AG04449 (cell line): ENCODE measurements at regions not wholly inside any gene's neighbourhood (a gene's known extent, or its start where the extent isn't known, plus 50 kb on each side); places are given as distances from the start of the nearest gene placed in this dataset.
"Not testable (repeated sequence)": the region's sequence is repeated elsewhere in the genome, so short reads cannot be mapped to it uniquely, and the experiment has no call there.

Source experiments
- CTCF ChIA-PET: fragments of 350-600 bp; formaldehyde crosslinking; extraction: SDS; loops from one replicate; lab custom pipeline; 2021; ENCODE audit warnings: antibody characterized with exemption; lab: Yijun Ruan, JAX
- POLR2A ChIA-PET: fragments of 400-600, 350-600 bp; formaldehyde crosslinking; extraction: SDS; loops from one replicate; lab custom pipeline; 2020; ENCODE audit warnings: antibody characterized with exemption, inconsistent platforms; lab: Yijun Ruan, JAX
- DNase-seq: peaks from one replicate; pipeline ENCODE4 v3.0.0-alpha.2; 2010; ENCODE audit warnings: low read depth, low spot score
- H3K4me3 ChIP-seq: 2 replicates; pipeline ENCODE4 v1.5.1; 2011; ENCODE audit warnings: low read depth, mild to moderate bottlenecking, control low read depth, low read length
- CTCF ChIP-seq: IDR thresholded peaks from one replicate; pipeline ENCODE4 v1.5.1; 2011; ENCODE audit warnings: mild to moderate bottlenecking, moderate library complexity, low read length, control low read depth, inconsistent platforms; ENCODE audit not compliant: insufficient read depth; ENCODE audit errors: missing control alignments

- DNase-seq: no peak
- POLR2A ChIA-PET: no interaction called here
- CTCF ChIA-PET: no interaction called here
- H3K4me3 ChIP-seq: no peak overlapping the region
- TF ChIP-seq CTCF: no peak
These were observed 100.8 kb upstream of the CMC1 start for GRCh38 chr3:28140664-28141063.

GRCh38 chr3:28149960-28150359 is 91.5 kb upstream of the CMC1 start:
- ChIA-PET POLR2A (no interaction called here), CTCF (no interaction called here)
- no peak overlapping the region for H3K4me3 ChIP-seq
- no peak for TF ChIP-seq CTCF
- no peak for DNase-seq

- TF ChIP-seq CTCF: no peak
These were observed 90.8 kb upstream of the CMC1 start for GRCh38 chr3:28150465-28151206.

GRCh38 chr3:28151207-28151550 is 90.2 kb upstream of the CMC1 start:
- H3K4me3 ChIP-seq: no peak overlapping the region
- POLR2A ChIA-PET: no interaction called here
- DNase-seq: no peak
- TF ChIP-seq CTCF: no peak
- CTCF ChIA-PET: no interaction called here

More at GRCh38 chr3:28150465-28151206, 90.8 kb upstream of the CMC1 start:
- DNase-seq: no peak
- no peak overlapping the region for H3K4me3 ChIP-seq
- POLR2A ChIA-PET: no interaction called here
- CTCF ChIA-PET: no interaction called here

- ChIA-PET POLR2A (no interaction called here), CTCF (no interaction called here)
- no peak for DNase-seq
- no peak overlapping the region for H3K4me3 ChIP-seq
- no peak for TF ChIP-seq CTCF
These were observed 89.7 kb upstream of the CMC1 start for GRCh38 chr3:28151608-28152228.

- CTCF ChIA-PET: no interaction called here
- DNase-seq: no peak
These were observed 85.8 kb upstream of the CMC1 start for GRCh38 chr3:28155631-28156030.

GRCh38 chr3:28156599-28156998 is 84.8 kb upstream of the CMC1 start:
- CTCF ChIA-PET, DNase-seq, POLR2A ChIA-PET, H3K4me3 ChIP-seq: not testable (repeated sequence)

More at GRCh38 chr3:28155631-28156030, 85.8 kb upstream of the CMC1 start:
- H3K4me3 ChIP-seq: no peak overlapping the region
- no peak for TF ChIP-seq CTCF
- POLR2A ChIA-PET: no interaction called here
